H9 (cell line): ENCODE measurements at regions not wholly inside any gene's neighbourhood (a gene's known extent, or its start where the extent isn't known, plus 50 kb on each side); places are given as distances from the start of the nearest gene placed in this dataset.

Source experiments
- DNase-seq: peaks from one replicate; pipeline ENCODE4 v3.0.0-alpha.2; 2017
- H2AFZ ChIP-seq: one replicate; pipeline ENCODE4 v1.6.1; 2013; ENCODE audit warnings: mild to moderate bottlenecking, low read length, control low read depth, moderate library complexity
- H2AK5ac ChIP-seq: 2 replicates; pipeline ENCODE4 v1.6.1; 2013; ENCODE audit warnings: low read length, control low read depth, mixed read lengths; ENCODE audit not compliant: insufficient read length
- H2BK120ac ChIP-seq: one replicate; pipeline ENCODE4 v1.6.1; 2013; ENCODE audit warnings: low read depth, mild to moderate bottlenecking, low read length, control low read depth, inconsistent platforms; ENCODE audit not compliant: poor library complexity, severe bottlenecking
- H2BK12ac ChIP-seq: 2 replicates; pipeline ENCODE4 v1.6.1; 2013; ENCODE audit warnings: low read length, control low read depth, mixed read lengths, low read depth; ENCODE audit not compliant: insufficient read length
- H2BK15ac ChIP-seq: 2 replicates; pipeline ENCODE4 v1.6.1; 2013; ENCODE audit warnings: low read depth, low read length, control low read depth
- H2BK20ac ChIP-seq: one replicate; pipeline ENCODE4 v1.6.1; 2013; ENCODE audit warnings: low read depth, mild to moderate bottlenecking, low read length, control low read depth, inconsistent platforms; ENCODE audit not compliant: poor library complexity, severe bottlenecking
- H2BK5ac ChIP-seq: 2 replicates; pipeline ENCODE4 v1.6.1; 2013; ENCODE audit warnings: low read length, control low read depth, mixed read lengths; ENCODE audit not compliant: insufficient read length
- H3K14ac ChIP-seq: 2 replicates; pipeline ENCODE4 v1.6.1; 2013; ENCODE audit warnings: low read length, control low read depth; ENCODE audit not compliant: insufficient read depth
- H3K18ac ChIP-seq: 2 replicates; pipeline ENCODE4 v1.6.1; 2013; ENCODE audit warnings: low read depth, mild to moderate bottlenecking, mixed read lengths, low read length, control low read depth; ENCODE audit not compliant: insufficient read length
- H3K23ac ChIP-seq: 2 replicates; pipeline ENCODE4 v1.6.1; 2013; ENCODE audit warnings: low read length, control low read depth, mixed read lengths, low read depth; ENCODE audit not compliant: insufficient read length
- H3K23me2 ChIP-seq: 2 replicates; pipeline ENCODE4 v1.6.1; 2013; ENCODE audit warnings: low read depth, mild to moderate bottlenecking, mixed read lengths, low read length, control low read depth; ENCODE audit not compliant: insufficient read length, poor library complexity, severe bottlenecking
- H3K27ac ChIP-seq: 2 replicates; pipeline ENCODE4 v1.5.1; 2013; ENCODE audit warnings: low read length, control low read depth, mixed read lengths, low read depth; ENCODE audit not compliant: insufficient read length
- H3K27me3 ChIP-seq: 2 replicates; pipeline ENCODE4 v1.6.1; 2013; ENCODE audit warnings: low read length, control low read depth, inconsistent platforms; ENCODE audit not compliant: insufficient read depth
- H3K4ac ChIP-seq: 2 replicates; pipeline ENCODE4 v1.6.1; 2013; ENCODE audit warnings: low read depth, mild to moderate bottlenecking, control low read depth, inconsistent platforms, low read length, moderate library complexity
- H3K4me1 ChIP-seq: 2 replicates; pipeline ENCODE4 v1.6.1; 2013; ENCODE audit warnings: low read length, control low read depth, inconsistent platforms; ENCODE audit not compliant: insufficient read depth
- H3K4me2 ChIP-seq: 2 replicates; pipeline ENCODE4 v1.6.1; 2013; ENCODE audit warnings: low read length, control low read depth, mixed read lengths; ENCODE audit not compliant: insufficient read length, insufficient read depth
- H3K56ac ChIP-seq: 2 replicates; pipeline ENCODE4 v1.6.1; 2013; ENCODE audit warnings: low read depth, mild to moderate bottlenecking, mixed read lengths, low read length, control low read depth; ENCODE audit not compliant: insufficient read length
- H3K79me1 ChIP-seq: 2 replicates; pipeline ENCODE4 v1.6.1; 2013; ENCODE audit warnings: low read depth, mild to moderate bottlenecking, moderate library complexity, low read length, control low read depth, inconsistent platforms; ENCODE audit not compliant: insufficient read depth, poor library complexity, severe bottlenecking
- H3K79me2 ChIP-seq: 2 replicates; pipeline ENCODE4 v1.6.1; 2013; ENCODE audit warnings: low read length, control low read depth, inconsistent platforms; ENCODE audit not compliant: insufficient read depth
- H3K9ac ChIP-seq: 2 replicates; pipeline ENCODE4 v1.6.1; 2013; ENCODE audit warnings: low read length, control low read depth, mixed read lengths; ENCODE audit not compliant: insufficient read length; ENCODE audit errors: extremely low read depth
- H3K9me3 ChIP-seq: one replicate; pipeline ENCODE4 v1.6.1; 2013; ENCODE audit warnings: low read depth, low read length, inconsistent platforms; ENCODE audit not compliant: control insufficient read depth
- H3T11ph ChIP-seq: one replicate; pipeline ENCODE4 v1.6.1; 2013; ENCODE audit warnings: mild to moderate bottlenecking, low read length, control low read depth, inconsistent platforms
- H4K20me1 ChIP-seq: one replicate; pipeline ENCODE4 v1.6.1; 2013; ENCODE audit not compliant: control insufficient read depth, insufficient read length, insufficient read depth
- H4K5ac ChIP-seq: 2 replicates; pipeline ENCODE4 v1.6.1; 2013; ENCODE audit warnings: low read depth, mild to moderate bottlenecking, mixed read lengths, low read length, control low read depth; ENCODE audit not compliant: insufficient read length
- H4K8ac ChIP-seq: replicated peaks from 2 replicates; pipeline ENCODE4 v1.6.1; 2013; ENCODE audit warnings: low read length, control low read depth, mixed read lengths, low read depth; ENCODE audit not compliant: insufficient read length
- H4K91ac ChIP-seq: 2 replicates; pipeline ENCODE4 v1.6.1; 2013; ENCODE audit warnings: low read depth, mild to moderate bottlenecking, moderate library complexity, mixed read lengths, low read length, control low read depth; ENCODE audit not compliant: insufficient read length
- H3K27ac Mint-ChIP-seq, 3 experiments: 2 replicates in 2 of 3; 3 replicates in 1 of 3; pipeline ENCODE4 v1.8.0; 2020 to 2021; ENCODE audit warnings: mixed read lengths in 3 of 3, mild to moderate bottlenecking in 1 of 3, moderate library complexity in 1 of 3
- H3K27me3 Mint-ChIP-seq: 2 replicates; pipeline ENCODE4 v1.8.0; 2021; ENCODE audit warnings: low read depth, mild to moderate bottlenecking, moderate library complexity, mixed read lengths
- H3K36me3 Mint-ChIP-seq, 3 experiments: 2 replicates in 2 of 3; 3 replicates in 1 of 3; pipeline ENCODE4 v1.8.0; 2020 to 2021; ENCODE audit warnings: low read depth in 3 of 3, mixed read lengths in 3 of 3; ENCODE audit not compliant: insufficient read depth in 1 of 3
- H3K4me1 Mint-ChIP-seq, 2 experiments: 2 replicates each; pipeline ENCODE4 v1.8.0; 2020; ENCODE audit warnings: mixed read lengths in 2 of 2
- H3K4me3 Mint-ChIP-seq, 2 experiments: 2 replicates in 1 of 2; 3 replicates in 1 of 2; pipeline ENCODE4 v1.8.0; 2020 to 2021; ENCODE audit warnings: mild to moderate bottlenecking in 2 of 2, mixed read lengths in 2 of 2, moderate library complexity in 1 of 2
- H3K9me3 Mint-ChIP-seq, 2 experiments: 2 replicates in 1 of 2; 3 replicates in 1 of 2; pipeline ENCODE4 v1.8.0; 2020; ENCODE audit warnings: mild to moderate bottlenecking in 2 of 2, mixed read lengths in 2 of 2, moderate library complexity in 1 of 2
- CTCF ChIP-seq: fragments of 200-600 bp; sonication (generic); conservative IDR thresholded peaks from 3 replicates; pipeline ENCODE4 v1.8.0; 2021; ENCODE audit warnings: antibody characterized with exemption, mild to moderate bottlenecking
- WGBS: extraction: QIAGEN DNeasy Blood & Tissue Kit; methylation state at CpG from one replicate; pipeline ENCODE4 v1.1.7; 2013; ENCODE audit warnings: missing lambda C conversion rate, low lambda C conversion rate, mixed read lengths; ENCODE audit not compliant: insufficient read length; ENCODE audit errors: extremely low coverage; 5-methylcytosine and 5-hydroxymethylcytosine counted together

DNA sequence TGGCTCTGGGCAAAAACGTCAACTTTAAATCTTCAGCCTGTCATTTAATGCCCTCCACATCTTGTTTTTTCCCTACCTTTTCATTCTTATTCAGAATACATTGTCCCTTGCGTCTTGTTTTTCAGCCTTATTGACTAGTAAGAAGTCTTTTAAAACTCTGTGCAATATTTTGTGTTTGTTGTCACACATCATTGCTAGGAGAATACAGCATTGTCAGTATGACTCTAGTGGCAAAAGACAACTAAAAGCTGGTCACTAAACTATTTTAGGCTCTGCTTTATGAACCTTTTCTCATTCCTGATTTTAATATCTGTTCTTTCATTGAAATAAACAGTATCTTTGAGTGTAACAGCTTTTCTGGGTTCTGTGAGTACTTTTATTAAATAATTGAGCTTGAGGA lies 447.8 kb upstream of the CCDC179 start:
- no peak overlapping the region for H2AFZ ChIP-seq
- H3K4me2 ChIP-seq: no peak overlapping the region
- H3K4me3 Mint-ChIP-seq: no peak overlapping the region

More for the DNA sequence above, 447.8 kb upstream of the CCDC179 start:
- no peak overlapping the region for H2BK20ac ChIP-seq
- no peak overlapping the region for H2AK5ac ChIP-seq
- no peaks in the 10 kb centered on the region for H3K4me1 ChIP-seq
- H3K9me3 ChIP-seq: no peaks in the 10 kb centered on the region
- no peak for DNase-seq
- Mint-ChIP-seq H3K27ac (no peak overlapping the region), H3K27me3 (no peaks in the 10 kb centered on the region), H3K36me3 (peaks cover 0 to 8% (median 2%) of the 10 kb centered on the region in 3 experiments; a peak in 1 of 7 replicates), H3K4me1 (peaks cover 0 to 3% of the 10 kb centered on the region in 2 experiments; a peak in 1 of 4 replicates), H3K9me3 (peaks cover 3 to 4% of the 10 kb centered on the region in 2 experiments; a peak in 2 of 5 replicates)
- no peak overlapping the region for H2BK12ac ChIP-seq
- H2BK5ac ChIP-seq: no peak overlapping the region
- no CpG with 5 or more reads among the region's 2 CpGs for WGBS
- no peak overlapping the region for H3T11ph ChIP-seq
- no peak overlapping the region for H3K14ac ChIP-seq
- H3K9ac ChIP-seq: no peak overlapping the region
- no peak overlapping the region for H3K4ac ChIP-seq
- no peak overlapping the region for H4K8ac ChIP-seq
- no peaks in the 10 kb centered on the region for H3K79me2 ChIP-seq
- H3K23ac ChIP-seq: no peak overlapping the region
- no peak overlapping the region for H3K56ac ChIP-seq
- no peaks in the 10 kb centered on the region for H4K20me1 ChIP-seq
- H4K91ac ChIP-seq: no peak overlapping the region
- H2BK15ac ChIP-seq: no peak overlapping the region
- H2BK120ac ChIP-seq: no peak overlapping the region
- no peak for TF ChIP-seq CTCF
- H4K5ac ChIP-seq: no peak overlapping the region
- no peak overlapping the region for H3K27ac ChIP-seq
- no peak overlapping the region for H3K18ac ChIP-seq
- no peaks in the 10 kb centered on the region for H3K27me3 ChIP-seq
- no peaks in the 10 kb centered on the region for H3K79me1 ChIP-seq
- no peaks in the 10 kb centered on the region for H3K23me2 ChIP-seq
